OCI-LY3 (cell line): ENCODE measurements at regions not wholly inside any gene's neighbourhood (a gene's known extent, or its start where the extent isn't known, plus 50 kb on each side); places are given as distances from the start of the nearest gene placed in this dataset.

ENCODE experiments used
- H2AFZ ChIP-seq: fragments of 200-600, 300-600 bp; shearing (Covaris generic); 2 replicates; pipeline ENCODE4 v1.6.0; 2014; ENCODE audit warnings: antibody characterized with exemption, low read depth, low read length
- H3K27ac ChIP-seq: fragments of 200-600, 300-600 bp; sonication (generic); 2 replicates; pipeline ENCODE4 v1.5.1; 2014; ENCODE audit warnings: mild to moderate bottlenecking, low read length, moderate library complexity, mixed read lengths
- H3K27me3 ChIP-seq: fragments of 200-600, 300-600 bp; sonication (generic); 2 replicates; pipeline ENCODE4 v1.6.1; 2014; ENCODE audit warnings: low read depth, low read length, mixed read lengths
- H3K36me3 ChIP-seq: fragments of 200-600, 300-600 bp; sonication (generic); replicated peaks from 2 replicates; pipeline ENCODE3; 2014; ENCODE audit warnings: low read depth, low read length, mixed read lengths
- H3K4me1 ChIP-seq: fragments of 300-600, 200-600 bp; sonication (generic); 2 replicates; pipeline ENCODE4 v1.6.1; 2014; ENCODE audit warnings: low read length, mixed read lengths
- H3K4me2 ChIP-seq: fragments of 200-600, 300-600 bp; sonication (generic); 2 replicates; pipeline ENCODE4 v1.6.1; 2014; ENCODE audit warnings: low read length, mixed read lengths
- H3K4me3 ChIP-seq: fragments of 300-600, 200-600 bp; sonication (generic); 2 replicates; pipeline ENCODE4 v1.5.1; 2014; ENCODE audit warnings: antibody characterized with exemption, mild to moderate bottlenecking, low read length, moderate library complexity
- H3K79me2 ChIP-seq: fragments of 300-600, 200-600 bp; shearing (Covaris generic); 2 replicates; pipeline ENCODE4 v1.6.1; 2014; ENCODE audit warnings: mild to moderate bottlenecking, low read length, mixed read lengths
- H3K9ac ChIP-seq: fragments of 300-600, 200-600 bp; shearing (Covaris generic); 2 replicates; pipeline ENCODE4 v1.6.0; 2014; ENCODE audit warnings: mild to moderate bottlenecking, low read length, moderate library complexity
- H3K9me3 ChIP-seq: fragments of 200-600, 300-600 bp; shearing (Covaris generic); 2 replicates; pipeline ENCODE4 v1.6.1; 2014; ENCODE audit warnings: low read length, mixed read lengths; ENCODE audit not compliant: insufficient read depth
- H4K20me1 ChIP-seq: fragments of 200-600, 300-600 bp; sonication (generic); 2 replicates; pipeline ENCODE4 v1.6.1; 2016; ENCODE audit warnings: low read length, mixed read lengths; ENCODE audit not compliant: insufficient read depth
- EZH2phosphoT487 ChIP-seq: fragments of 200-600 bp; shearing (Covaris generic); IDR thresholded peaks from 2 replicates; pipeline ENCODE4 v1.6.1; 2018; ENCODE audit warnings: antibody characterized with exemption, mixed run types, low read depth
- TF ChIP-seq, protein P1 (sequence below): fragments of 200-600, 300-600 bp; sonication (generic); IDR thresholded peaks from 2 replicates; pipeline ENCODE4 v1.5.1; 2014; ENCODE audit warnings: antibody characterized with exemption, low read length, low read depth

DNA sequence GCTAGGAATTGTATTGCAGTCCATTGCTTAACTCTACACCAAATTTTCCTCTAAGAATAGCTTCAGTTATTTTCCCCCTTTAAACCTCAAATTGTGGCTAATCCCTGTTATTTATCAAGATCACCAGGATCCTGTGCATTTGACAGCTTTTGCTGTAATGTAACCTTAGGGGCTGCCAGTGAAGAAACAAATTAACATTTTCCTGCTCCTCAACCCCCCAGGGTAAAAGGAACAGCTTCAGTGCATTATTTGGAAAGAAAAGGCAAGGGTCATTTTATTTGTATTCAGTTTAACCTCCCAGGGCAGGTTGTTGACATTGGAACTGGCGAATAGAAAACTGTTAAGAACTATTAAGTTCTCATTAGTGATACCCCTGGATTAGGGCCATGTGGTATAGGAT, 57.0 kb downstream of the PCDH20 start:
- no peaks in the 10 kb centered on the region for H3K79me2 ChIP-seq
- no peak overlapping the region for H3K9ac ChIP-seq
- 0 out of 2 replicates have a peak, but pooled peaks cover 3% of the 10 kb centered on the region for H3K9me3 ChIP-seq
- H3K36me3 ChIP-seq, result no peaks in the 10 kb centered on the region
- H3K27ac ChIP-seq, result no peak overlapping the region
- TF ChIP-seq, protein P1, sequence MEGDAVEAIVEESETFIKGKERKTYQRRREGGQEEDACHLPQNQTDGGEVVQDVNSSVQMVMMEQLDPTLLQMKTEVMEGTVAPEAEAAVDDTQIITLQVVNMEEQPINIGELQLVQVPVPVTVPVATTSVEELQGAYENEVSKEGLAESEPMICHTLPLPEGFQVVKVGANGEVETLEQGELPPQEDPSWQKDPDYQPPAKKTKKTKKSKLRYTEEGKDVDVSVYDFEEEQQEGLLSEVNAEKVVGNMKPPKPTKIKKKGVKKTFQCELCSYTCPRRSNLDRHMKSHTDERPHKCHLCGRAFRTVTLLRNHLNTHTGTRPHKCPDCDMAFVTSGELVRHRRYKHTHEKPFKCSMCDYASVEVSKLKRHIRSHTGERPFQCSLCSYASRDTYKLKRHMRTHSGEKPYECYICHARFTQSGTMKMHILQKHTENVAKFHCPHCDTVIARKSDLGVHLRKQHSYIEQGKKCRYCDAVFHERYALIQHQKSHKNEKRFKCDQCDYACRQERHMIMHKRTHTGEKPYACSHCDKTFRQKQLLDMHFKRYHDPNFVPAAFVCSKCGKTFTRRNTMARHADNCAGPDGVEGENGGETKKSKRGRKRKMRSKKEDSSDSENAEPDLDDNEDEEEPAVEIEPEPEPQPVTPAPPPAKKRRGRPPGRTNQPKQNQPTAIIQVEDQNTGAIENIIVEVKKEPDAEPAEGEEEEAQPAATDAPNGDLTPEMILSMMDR, result no peak
- no peak for TF ChIP-seq EZH2phosphoT487
- no peak overlapping the region for H2AFZ ChIP-seq
- no peak overlapping the region for H3K4me2 ChIP-seq
- H3K4me1 ChIP-seq, result no peaks in the 10 kb centered on the region
- H3K27me3 ChIP-seq, result no peaks in the 10 kb centered on the region
- H4K20me1 ChIP-seq, result no peaks in the 10 kb centered on the region
- H3K4me3 ChIP-seq, result no peak overlapping the region

GRCh38 chr13:61350341-61350740, 65.3 kb downstream of the PCDH20 start:
- Histone ChIP-seq H3K9me3 (0 out of 2 replicates have a peak, but pooled peaks cover 3% of the 10 kb centered on the region), H3K4me1 (0 out of 2 replicates have a peak, but pooled peaks cover 4% of the 10 kb centered on the region), H3K4me2 (no peak overlapping the region), H3K27ac (no peak overlapping the region), H3K27me3 (no peaks in the 10 kb centered on the region), H4K20me1 (no peaks in the 10 kb centered on the region), H3K4me3 (no peak overlapping the region), H3K36me3 (no peaks in the 10 kb centered on the region), H3K9ac (no peak overlapping the region), H3K79me2 (no peaks in the 10 kb centered on the region), H2AFZ (no peak overlapping the region)
- TF ChIP-seq, protein P1, result no peak
- no peak for TF ChIP-seq EZH2phosphoT487

GRCh38 chr13:61339054-61339621, 76.5 kb downstream of the PCDH20 start:
- H4K20me1 ChIP-seq, result no peaks in the 10 kb centered on the region
- H3K79me2 ChIP-seq, result no peaks in the 10 kb centered on the region
- H3K36me3 ChIP-seq, result no peaks in the 10 kb centered on the region
- H3K4me3 ChIP-seq, result no peak overlapping the region
- no peak overlapping the region for H3K27ac ChIP-seq
- no peak overlapping the region for H3K9ac ChIP-seq
- no peaks in the 10 kb centered on the region for H3K9me3 ChIP-seq
- TF ChIP-seq, protein P1, result no peak
- TF ChIP-seq EZH2phosphoT487, result no peak
- H3K27me3 ChIP-seq, result no peaks in the 10 kb centered on the region
- H3K4me1 ChIP-seq, result peaks cover 7% of the 10 kb centered on the region; the same call in 1 of the 2 replicates
- no peak overlapping the region for H3K4me2 ChIP-seq
- no peak overlapping the region for H2AFZ ChIP-seq

DNA sequence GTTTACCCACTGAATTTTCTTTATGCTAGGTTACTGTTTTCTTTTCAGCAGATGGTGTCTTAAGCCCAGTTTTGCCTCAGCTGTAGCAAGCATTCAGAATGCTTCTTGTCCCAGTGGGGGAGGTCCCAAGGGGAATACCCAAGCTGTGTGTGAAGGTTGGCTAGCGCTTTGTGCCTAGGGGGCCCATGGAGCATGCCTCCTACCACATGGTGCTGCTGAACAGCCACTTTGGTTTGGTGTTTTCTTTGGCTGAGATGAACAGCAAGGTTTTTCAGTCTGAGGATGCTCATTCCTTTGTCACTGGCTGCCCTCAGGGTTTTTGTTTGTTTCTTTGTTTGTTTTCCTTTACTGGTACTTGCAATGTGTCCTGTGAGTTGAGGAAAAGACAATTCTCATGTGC, 99.0 kb downstream of the PCDH20 start:
- H3K79me2 ChIP-seq, result no peaks in the 10 kb centered on the region
- no peaks in the 10 kb centered on the region for H4K20me1 ChIP-seq
- H3K9ac ChIP-seq, result no peak overlapping the region
- H3K4me2 ChIP-seq, result no peak overlapping the region
- H3K4me1 ChIP-seq, result peaks cover 6% of the 10 kb centered on the region; the same call in 1 of the 2 replicates
- no peak for TF ChIP-seq EZH2phosphoT487
- TF ChIP-seq, protein P1, result no peak; the same call in 1 of the 2 replicates
- H3K27me3 ChIP-seq, result no peaks in the 10 kb centered on the region
- H3K27ac ChIP-seq, result no peak overlapping the region
- H3K9me3 ChIP-seq, result no peaks in the 10 kb centered on the region
- H3K4me3 ChIP-seq, result no peak overlapping the region
- H2AFZ ChIP-seq, result no peak overlapping the region
- no peaks in the 10 kb centered on the region for H3K36me3 ChIP-seq
